UCSD-AML1 (cell line): ENCODE measurements at regions not wholly inside any gene's neighbourhood (a gene's known extent, or its start where the extent isn't known, plus 50 kb on each side); places are given as distances from the start of the nearest gene placed in this dataset.
"Not testable (repeated sequence)": the region's sequence is repeated elsewhere in the genome, so short reads cannot be mapped to it uniquely, and the experiment has no call there.

Experiments used
- DNase-seq: peaks from one replicate; lab custom pipeline; 2025; ENCODE audit not compliant: unreplicated experiment; lab: John Stamatoyannopoulos, UW

GRCh38 chr2:87533390-87534272 lies 214.3 kb upstream of the PLGLB2 start:
- DNase-seq = not testable (repeated sequence)

GRCh38 chr2:87534273-87534889 lies 213.5 kb upstream of the PLGLB2 start:
- DNase-seq = not testable (repeated sequence)

- DNase-seq = not testable (repeated sequence)
These were observed 211.5 kb upstream of the PLGLB2 start for GRCh38 chr2:87536427-87536826.

- not testable (repeated sequence) for DNase-seq
These were observed 210.6 kb upstream of the PLGLB2 start for GRCh38 chr2:87537251-87537671.

GRCh38 chr2:87538268-87538667 lies 209.6 kb upstream of the PLGLB2 start:
- DNase-seq = not testable (repeated sequence)

GRCh38 chr2:87539151-87539943 lies 208.5 kb upstream of the PLGLB2 start:
- not testable (repeated sequence) for DNase-seq

GRCh38 chr2:87540242-87540641 lies 207.6 kb upstream of the PLGLB2 start:
- DNase-seq = not testable (repeated sequence)

- not testable (repeated sequence) for DNase-seq
These were observed 205.2 kb upstream of the PLGLB2 start for GRCh38 chr2:87542599-87543174.

- DNase-seq = not testable (repeated sequence)
These were observed 204.1 kb upstream of the PLGLB2 start for GRCh38 chr2:87543797-87544196.

GRCh38 chr2:87547106-87547505 lies 200.8 kb upstream of the PLGLB2 start:
- DNase-seq = not testable (repeated sequence)

- DNase-seq = not testable (repeated sequence)
These were observed 199.9 kb upstream of the PLGLB2 start for GRCh38 chr2:87547966-87548365.

- not testable (repeated sequence) for DNase-seq
These were observed 199.0 kb upstream of the PLGLB2 start for GRCh38 chr2:87548681-87549536.

GRCh38 chr2:87549561-87550202 lies 198.2 kb upstream of the PLGLB2 start:
- DNase-seq = not testable (repeated sequence)

GRCh38 chr2:87554678-87555077 lies 193.2 kb upstream of the PLGLB2 start:
- not testable (repeated sequence) for DNase-seq

- DNase-seq = not testable (repeated sequence)
These were observed 192.8 kb upstream of the PLGLB2 start for GRCh38 chr2:87555082-87555481.

- not testable (repeated sequence) for DNase-seq
These were observed 188.9 kb upstream of the PLGLB2 start for GRCh38 chr2:87559001-87559400.

GRCh38 chr2:87559735-87560134 lies 188.2 kb upstream of the PLGLB2 start:
- not testable (repeated sequence) for DNase-seq

GRCh38 chr2:87565116-87565515 lies 182.8 kb upstream of the PLGLB2 start:
- DNase-seq = not testable (repeated sequence)

- not testable (repeated sequence) for DNase-seq
These were observed 181.4 kb upstream of the PLGLB2 start for GRCh38 chr2:87566531-87566930.
